HepG2 (cell line): ENCODE measurements at regions not wholly inside any gene's neighbourhood (a gene's known extent, or its start where the extent isn't known, plus 50 kb on each side); places are given as distances from the start of the nearest gene placed in this dataset.

Experiments used
- ATAC-seq: fragments of 200-7000 bp; cut with Tn5 transposase; 3 replicates; pipeline ENCODE4 v1.9.1; 2020; ENCODE audit warnings: mild to moderate bottlenecking, moderate library complexity
- BruUV-seq: library from RNA; stranded (reverse); fragments of 400-500 nt; replicated peaks from 2 replicates; lab custom pipeline; 2021; lab: Mats Ljungman, UMichigan
- CTCF ChIA-PET: fragments of 300-600 bp; formaldehyde crosslinking; extraction: SDS; loops from one replicate; lab custom pipeline; 2021; ENCODE audit warnings: low total read pairs, inconsistent platforms, low intra/inter-chr PET ratio; lab: Yijun Ruan, JAX
- POLR2A ChIA-PET: fragments of 350-600 bp; sonication (Branson Sonifier 250); formaldehyde crosslinking; loops from one replicate; lab custom pipeline; 2020; ENCODE audit warnings: antibody characterized with exemption, inconsistent platforms; lab: Yijun Ruan, JAX
- DNase-seq: peaks from one replicate; pipeline ENCODE4 v3.0.0-alpha.2; 2015; ENCODE audit warnings: low spot score
- FAIRE-seq: peaks from 3 replicates; lab custom pipeline; 2011; peaks lifted over from hg19 to GRCh38; lab: Jason Lieb, UNC
- H2AFZ ChIP-seq: one replicate; pipeline ENCODE4 v1.6.1; 2011; ENCODE audit warnings: low read length, inconsistent platforms
- H3K27ac ChIP-seq: fragments of 300-600 bp; 3 replicates; pipeline ENCODE4 v1.8.0; 2011; ENCODE audit warnings: mixed run types, mild to moderate bottlenecking, mixed read lengths, low read length, inconsistent platforms; ENCODE audit not compliant: insufficient read depth; ENCODE audit errors: extremely low read length
- H3K27me3 ChIP-seq, 2 experiments: fragments of 200-600 bp in 1 of 2; 2 replicates in 1 of 2; 3 replicates in 1 of 2; pipeline versions ENCODE4 v1.6.0 to v1.8.0; 2011; ENCODE audit warnings: low read length in 2 of 2, mild to moderate bottlenecking in 2 of 2, moderate library complexity in 2 of 2, inconsistent platforms in 1 of 2; ENCODE audit not compliant: insufficient read depth in 2 of 2, control insufficient read depth in 1 of 2
- H3K36me3 ChIP-seq, 2 experiments: fragments of 200-600 bp in 1 of 2; replicated peaks in 1 of 2; 2 replicates in 1 of 2; 3 replicates in 1 of 2; pipeline versions ENCODE4 v1.5.1 to v1.8.0; 2011; ENCODE audit warnings: low read length in 2 of 2, inconsistent platforms in 1 of 2; ENCODE audit not compliant: insufficient read depth in 2 of 2, control insufficient read depth in 1 of 2
- H3K4me1 ChIP-seq: 2 replicates; pipeline ENCODE4 v1.5.1; 2012; ENCODE audit warnings: low read length, inconsistent platforms; ENCODE audit not compliant: insufficient read depth
- H3K4me2 ChIP-seq: 2 replicates; pipeline ENCODE4 v1.6.0; 2011; ENCODE audit warnings: low read depth, low read length, inconsistent platforms
- H3K4me3 ChIP-seq, 3 experiments: fragments of 200-600 bp in 1 of 3; sonication (generic), shearing (Covaris generic) in 1 of 3; replicated peaks in 1 of 3; 2 replicates each; pipeline ENCODE4 v1.5.1; 2011 to 2016; ENCODE audit warnings: low read length in 3 of 3, inconsistent platforms in 2 of 3, low read depth in 2 of 3, mild to moderate bottlenecking in 2 of 3, control low read depth in 1 of 3, mixed read lengths in 1 of 3; ENCODE audit not compliant: insufficient read depth in 1 of 3
- H3K79me2 ChIP-seq: one replicate; pipeline ENCODE4 v1.6.1; 2011; ENCODE audit warnings: low read length, inconsistent platforms; ENCODE audit not compliant: insufficient read depth
- H3K9ac ChIP-seq: 2 replicates; pipeline ENCODE4 v1.6.0; 2011; ENCODE audit warnings: mild to moderate bottlenecking, low read depth, low read length, inconsistent platforms; ENCODE audit not compliant: insufficient read depth
- H3K9me3 ChIP-seq: 2 replicates; pipeline ENCODE4 v1.5.1; 2012; ENCODE audit warnings: mild to moderate bottlenecking, low read length
- H4K20me1 ChIP-seq: 2 replicates; pipeline ENCODE4 v1.6.0; 2011; ENCODE audit warnings: inconsistent platforms, mild to moderate bottlenecking, low read length, moderate library complexity; ENCODE audit not compliant: insufficient read depth
- ARID2 ChIP-seq: sonication (generic); formaldehyde crosslinking; IDR thresholded peaks from 2 replicates; pipeline ENCODE4 v1.8.1; 2022; ENCODE audit warnings: mild to moderate bottlenecking, missing genetic modification reagents, borderline replicate concordance
- DMAP1 ChIP-seq: IDR thresholded peaks from 2 replicates; pipeline ENCODE4 v1.6.1; 2016
- EEA1 ChIP-seq: sonication (generic); formaldehyde crosslinking; IDR thresholded peaks from 2 replicates; pipeline ENCODE4 v1.5.1; 2020; ENCODE audit warnings: mild to moderate bottlenecking, missing genetic modification reagents, borderline replicate concordance
- HNRNPH1 ChIP-seq: fragments of 200-400 bp; formaldehyde crosslinking; optimal IDR thresholded peaks from 2 replicates; pipeline ENCODE3; 2017; ENCODE audit warnings: mild to moderate bottlenecking, low read depth, low read length
- MIER2 ChIP-seq: IDR thresholded peaks from 2 replicates; pipeline ENCODE4 v1.6.1; 2016; ENCODE audit warnings: missing biosample characterization, missing genetic modification reagents
- MIER3 ChIP-seq: IDR thresholded peaks from 2 replicates; pipeline ENCODE4 v1.6.1; 2016; ENCODE audit warnings: missing compliant biosample characterization, borderline replicate concordance
- SIN3B ChIP-seq: fragments of 150-350 bp; IDR thresholded peaks from 2 replicates; pipeline ENCODE4 v1.6.1; 2014; ENCODE audit warnings: low read length
- SYNCRIP ChIP-seq: fragments of 200-400 bp; formaldehyde crosslinking; IDR thresholded peaks from 2 replicates; pipeline ENCODE4 v1.6.1; 2018; ENCODE audit warnings: mild to moderate bottlenecking, low read depth, low read length; ENCODE audit not compliant: insufficient read depth
- ZNF253 ChIP-seq: sonication (generic); formaldehyde crosslinking; IDR thresholded peaks from 2 replicates; pipeline ENCODE4 v1.8.0; 2022; ENCODE audit warnings: mild to moderate bottlenecking, missing genetic modification reagents, borderline replicate concordance
- ZNF333 ChIP-seq: sonication (generic); formaldehyde crosslinking; IDR thresholded peaks from 2 replicates; pipeline ENCODE4 v1.4.0; 2020; ENCODE audit warnings: mild to moderate bottlenecking, missing genetic modification reagents, borderline replicate concordance
- ZNF432 ChIP-seq: sonication (generic); formaldehyde crosslinking; IDR thresholded peaks from 2 replicates; pipeline ENCODE4 v1.5.0; 2020; ENCODE audit warnings: missing genetic modification reagents, mild to moderate bottlenecking, borderline replicate concordance
- ZSCAN12 ChIP-seq: sonication (generic); formaldehyde crosslinking; IDR thresholded peaks from 2 replicates; pipeline ENCODE4 v1.9.0; 2021; ENCODE audit warnings: mild to moderate bottlenecking, missing genetic modification reagents
- WGBS: methylation state at CpG from one replicate; pipeline ENCODE4 v1.1.6; 2017; ENCODE audit warnings: low lambda C conversion rate; 5-methylcytosine and 5-hydroxymethylcytosine counted together
- in situ Hi-C: cut with HindIII; loops from 2 replicates; pipeline ENCODE4 v1.10.0; 2017; ENCODE audit warnings: low pct_unique_long_range_greater_than_20kb; ENCODE audit not compliant: extremely low pct_ligation_motif_present
- intact Hi-C: fragments of 100-400 bp; cut with micrococcal nuclease; formaldehyde crosslinking; loops from one replicate; pipeline ENCODE4 v1.10.0; 2022; ENCODE audit not compliant: unreplicated experiment
- TF ChIP-seq, protein P1 (sequence below): sonication (generic); formaldehyde crosslinking; IDR thresholded peaks from 2 replicates; pipeline ENCODE4 v1.8.0; 2022; ENCODE audit warnings: mild to moderate bottlenecking, missing genetic modification reagents; ENCODE audit not compliant: insufficient replicate concordance
- TF ChIP-seq, protein P2 (sequence below): sonication (generic); formaldehyde crosslinking; conservative IDR thresholded peaks from 2 replicates; pipeline ENCODE4 v1.8.0; 2022; ENCODE audit warnings: missing genetic modification reagents
- TF ChIP-seq, protein P3 (sequence below): sonication (generic); formaldehyde crosslinking; IDR thresholded peaks from 2 replicates; pipeline ENCODE4 v1.5.1; 2020; ENCODE audit warnings: mild to moderate bottlenecking, missing genetic modification reagents, moderate library complexity
- TF ChIP-seq, protein P4 (sequence below): sonication (generic); formaldehyde crosslinking; IDR thresholded peaks from 2 replicates; pipeline ENCODE4 v1.9.0; 2021; ENCODE audit warnings: missing genetic modification reagents, mild to moderate bottlenecking, borderline replicate concordance

DNA sequence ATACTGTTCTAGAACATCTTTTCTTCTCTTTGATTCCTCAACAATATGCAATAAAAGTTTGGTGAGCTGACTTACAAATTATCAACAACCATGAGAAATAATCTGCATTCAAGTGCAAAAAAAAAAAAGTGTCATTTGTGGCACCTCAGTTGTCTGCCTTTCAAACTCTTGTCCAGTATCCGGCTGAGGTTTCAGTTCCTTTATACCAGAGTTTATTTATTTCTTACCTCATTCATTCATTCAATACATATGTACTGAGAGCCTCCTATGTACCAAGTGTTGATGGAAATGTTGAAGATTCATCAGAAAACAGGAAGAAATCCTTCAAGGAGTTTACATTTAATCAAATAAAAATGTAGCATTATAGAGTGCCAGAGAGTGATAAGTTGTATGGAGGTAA, 484.1 kb downstream of the RMST start:
- WGBS: 0% methylated on average over 1 of the region's 1 CpG
- no peak for ATAC-seq
- Histone ChIP-seq H3K4me1 (0 out of 2 replicates have a peak, but pooled peaks cover 6% of the 10 kb centered on the region), H3K4me3 (no peak overlapping the region), H3K27ac (no peak overlapping the region), H3K4me2 (no peak overlapping the region), H3K9ac (no peak overlapping the region), H3K79me2 (no peaks in the 10 kb centered on the region), H4K20me1 (no peaks in the 10 kb centered on the region), H3K27me3 (no peaks in the 10 kb centered on the region), H3K36me3 (no peaks in the 10 kb centered on the region), H2AFZ (no peak overlapping the region), H3K9me3 (peaks cover 32% of the 10 kb centered on the region)
- no peak for FAIRE-seq
- ChIA-PET CTCF (no interaction called here), POLR2A (no interaction called here)
- intact Hi-C loops: no loop called here
- BruUV-seq: no TSS peak
- no peak for DNase-seq
- in situ Hi-C loops: no loop called here
- TF ChIP-seq ZNF333 (CRISPR knock-in tag): no peak
- TF ChIP-seq ZNF432: no peak
- TF ChIP-seq ARID2 (CRISPR knock-in tag): no peak
- no peak for TF ChIP-seq HNRNPH1
- no peak for TF ChIP-seq DMAP1 (CRISPR knock-in tag)
- no peak for TF ChIP-seq MIER2 (CRISPR knock-in tag)
- TF ChIP-seq SIN3B: no peak
- TF ChIP-seq EEA1: no peak
- no peak for TF ChIP-seq MIER3 (CRISPR knock-in tag)
- TF ChIP-seq ZSCAN12 (CRISPR knock-in tag): no peak
- TF ChIP-seq, protein P1, sequence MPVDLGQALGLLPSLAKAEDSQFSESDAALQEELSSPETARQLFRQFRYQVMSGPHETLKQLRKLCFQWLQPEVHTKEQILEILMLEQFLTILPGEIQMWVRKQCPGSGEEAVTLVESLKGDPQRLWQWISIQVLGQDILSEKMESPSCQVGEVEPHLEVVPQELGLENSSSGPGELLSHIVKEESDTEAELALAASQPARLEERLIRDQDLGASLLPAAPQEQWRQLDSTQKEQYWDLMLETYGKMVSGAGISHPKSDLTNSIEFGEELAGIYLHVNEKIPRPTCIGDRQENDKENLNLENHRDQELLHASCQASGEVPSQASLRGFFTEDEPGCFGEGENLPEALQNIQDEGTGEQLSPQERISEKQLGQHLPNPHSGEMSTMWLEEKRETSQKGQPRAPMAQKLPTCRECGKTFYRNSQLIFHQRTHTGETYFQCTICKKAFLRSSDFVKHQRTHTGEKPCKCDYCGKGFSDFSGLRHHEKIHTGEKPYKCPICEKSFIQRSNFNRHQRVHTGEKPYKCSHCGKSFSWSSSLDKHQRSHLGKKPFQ (CRISPR knock-in tag): no peak
- TF ChIP-seq, protein P2, sequence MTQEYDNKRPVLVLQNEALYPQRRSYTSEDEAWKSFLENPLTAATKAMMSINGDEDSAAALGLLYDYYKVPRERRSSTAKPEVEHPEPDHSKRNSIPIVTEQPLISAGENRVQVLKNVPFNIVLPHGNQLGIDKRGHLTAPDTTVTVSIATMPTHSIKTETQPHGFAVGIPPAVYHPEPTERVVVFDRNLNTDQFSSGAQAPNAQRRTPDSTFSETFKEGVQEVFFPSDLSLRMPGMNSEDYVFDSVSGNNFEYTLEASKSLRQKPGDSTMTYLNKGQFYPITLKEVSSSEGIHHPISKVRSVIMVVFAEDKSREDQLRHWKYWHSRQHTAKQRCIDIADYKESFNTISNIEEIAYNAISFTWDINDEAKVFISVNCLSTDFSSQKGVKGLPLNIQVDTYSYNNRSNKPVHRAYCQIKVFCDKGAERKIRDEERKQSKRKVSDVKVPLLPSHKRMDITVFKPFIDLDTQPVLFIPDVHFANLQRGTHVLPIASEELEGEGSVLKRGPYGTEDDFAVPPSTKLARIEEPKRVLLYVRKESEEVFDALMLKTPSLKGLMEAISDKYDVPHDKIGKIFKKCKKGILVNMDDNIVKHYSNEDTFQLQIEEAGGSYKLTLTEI (CRISPR knock-in tag): no peak
- TF ChIP-seq SYNCRIP: no peak
- TF ChIP-seq, protein P3, sequence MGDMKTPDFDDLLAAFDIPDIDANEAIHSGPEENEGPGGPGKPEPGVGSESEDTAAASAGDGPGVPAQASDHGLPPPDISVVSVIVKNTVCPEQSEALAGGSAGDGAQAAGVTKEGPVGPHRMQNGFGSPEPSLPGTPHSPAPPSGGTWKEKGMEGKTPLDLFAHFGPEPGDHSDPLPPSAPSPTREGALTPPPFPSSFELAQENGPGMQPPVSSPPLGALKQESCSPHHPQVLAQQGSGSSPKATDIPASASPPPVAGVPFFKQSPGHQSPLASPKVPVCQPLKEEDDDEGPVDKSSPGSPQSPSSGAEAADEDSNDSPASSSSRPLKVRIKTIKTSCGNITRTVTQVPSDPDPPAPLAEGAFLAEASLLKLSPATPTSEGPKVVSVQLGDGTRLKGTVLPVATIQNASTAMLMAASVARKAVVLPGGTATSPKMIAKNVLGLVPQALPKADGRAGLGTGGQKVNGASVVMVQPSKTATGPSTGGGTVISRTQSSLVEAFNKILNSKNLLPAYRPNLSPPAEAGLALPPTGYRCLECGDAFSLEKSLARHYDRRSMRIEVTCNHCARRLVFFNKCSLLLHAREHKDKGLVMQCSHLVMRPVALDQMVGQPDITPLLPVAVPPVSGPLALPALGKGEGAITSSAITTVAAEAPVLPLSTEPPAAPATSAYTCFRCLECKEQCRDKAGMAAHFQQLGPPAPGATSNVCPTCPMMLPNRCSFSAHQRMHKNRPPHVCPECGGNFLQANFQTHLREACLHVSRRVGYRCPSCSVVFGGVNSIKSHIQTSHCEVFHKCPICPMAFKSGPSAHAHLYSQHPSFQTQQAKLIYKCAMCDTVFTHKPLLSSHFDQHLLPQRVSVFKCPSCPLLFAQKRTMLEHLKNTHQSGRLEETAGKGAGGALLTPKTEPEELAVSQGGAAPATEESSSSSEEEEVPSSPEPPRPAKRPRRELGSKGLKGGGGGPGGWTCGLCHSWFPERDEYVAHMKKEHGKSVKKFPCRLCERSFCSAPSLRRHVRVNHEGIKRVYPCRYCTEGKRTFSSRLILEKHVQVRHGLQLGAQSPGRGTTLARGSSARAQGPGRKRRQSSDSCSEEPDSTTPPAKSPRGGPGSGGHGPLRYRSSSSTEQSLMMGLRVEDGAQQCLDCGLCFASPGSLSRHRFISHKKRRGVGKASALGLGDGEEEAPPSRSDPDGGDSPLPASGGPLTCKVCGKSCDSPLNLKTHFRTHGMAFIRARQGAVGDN (CRISPR knock-in tag): no peak
- TF ChIP-seq ZNF253 (CRISPR knock-in tag): no peak
- TF ChIP-seq, protein P4, sequence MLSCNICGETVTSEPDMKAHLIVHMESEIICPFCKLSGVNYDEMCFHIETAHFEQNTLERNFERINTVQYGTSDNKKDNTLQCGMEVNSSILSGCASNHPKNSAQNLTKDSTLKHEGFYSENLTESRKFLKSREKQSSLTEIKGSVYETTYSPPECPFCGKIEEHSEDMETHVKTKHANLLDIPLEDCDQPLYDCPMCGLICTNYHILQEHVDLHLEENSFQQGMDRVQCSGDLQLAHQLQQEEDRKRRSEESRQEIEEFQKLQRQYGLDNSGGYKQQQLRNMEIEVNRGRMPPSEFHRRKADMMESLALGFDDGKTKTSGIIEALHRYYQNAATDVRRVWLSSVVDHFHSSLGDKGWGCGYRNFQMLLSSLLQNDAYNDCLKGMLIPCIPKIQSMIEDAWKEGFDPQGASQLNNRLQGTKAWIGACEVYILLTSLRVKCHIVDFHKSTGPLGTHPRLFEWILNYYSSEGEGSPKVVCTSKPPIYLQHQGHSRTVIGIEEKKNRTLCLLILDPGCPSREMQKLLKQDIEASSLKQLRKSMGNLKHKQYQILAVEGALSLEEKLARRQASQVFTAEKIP (CRISPR knock-in tag): no peak
